GM03348 (cell line): ENCODE measurements at regions not wholly inside any gene's neighbourhood (a gene's known extent, or its start where the extent isn't known, plus 50 kb on each side); places are given as distances from the start of the nearest gene placed in this dataset.
"Not testable (repeated sequence)": the region's sequence is repeated elsewhere in the genome, so short reads cannot be mapped to it uniquely, and the experiment has no call there.

Experiments used
- DNase-seq: peaks from one replicate; pipeline ENCODE4 v3.0.0; 2012; ENCODE audit warnings: low spot score

DNA sequence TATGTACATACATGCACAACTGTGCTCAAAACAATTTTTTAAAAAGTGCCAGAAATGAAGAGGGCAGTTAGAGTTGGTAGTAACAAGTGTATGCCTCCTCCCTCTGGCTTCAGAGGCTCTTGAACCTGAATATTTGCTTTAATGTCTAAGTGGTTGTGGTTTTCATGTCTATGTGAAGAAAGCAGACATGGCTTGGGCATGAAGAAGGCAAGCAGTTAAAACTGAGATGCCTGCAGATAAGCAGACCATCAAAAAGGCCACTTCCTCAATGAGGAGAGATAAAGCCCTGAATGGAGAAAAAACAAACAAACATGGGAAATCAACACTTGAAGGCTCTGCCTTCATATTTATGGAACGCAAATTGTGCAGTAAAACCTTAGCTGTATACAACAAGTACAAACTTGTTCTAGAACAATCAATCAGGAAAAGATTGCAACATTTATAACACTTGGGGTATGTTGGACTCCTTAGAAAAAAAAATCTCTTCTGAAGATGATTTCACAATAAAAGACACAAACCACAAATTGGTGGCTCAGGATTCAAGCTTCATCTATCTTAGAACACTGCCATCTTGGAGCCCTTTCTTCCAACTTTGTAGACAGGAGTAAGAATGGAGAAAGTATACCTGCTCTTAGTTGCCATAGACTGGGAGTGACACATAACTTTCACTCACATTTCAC is 52.7 kb upstream of the PLA2G4A start:
- no peak for DNase-seq

DNA sequence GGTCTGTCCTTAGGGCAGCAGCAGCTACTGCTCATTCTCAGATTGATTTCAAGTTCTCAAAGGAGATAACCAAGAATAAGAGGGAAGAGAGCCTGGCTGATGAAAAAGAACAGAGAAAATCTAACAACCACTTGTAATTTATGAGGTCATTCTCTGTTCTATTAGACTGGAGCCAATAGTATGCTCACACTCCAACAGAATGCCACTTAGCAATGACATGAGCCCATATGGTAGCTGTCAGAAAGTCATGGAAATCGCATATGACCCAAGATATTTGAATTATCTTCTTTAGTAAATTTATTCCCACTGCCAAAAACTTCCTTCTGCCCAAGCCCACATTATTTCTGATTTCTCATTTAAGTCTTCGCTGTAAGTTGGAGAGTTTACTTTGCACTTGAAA is 53.7 kb upstream of the PLA2G4A start:
- DNase-seq: no peak

GRCh38 chr1:186772228-186772627 is 56.5 kb upstream of the PLA2G4A start:
- DNase-seq: no peak

- no peak for DNase-seq
Observed at GRCh38 chr1:186770421-186770820, 58.3 kb upstream of the PLA2G4A start.

DNA sequence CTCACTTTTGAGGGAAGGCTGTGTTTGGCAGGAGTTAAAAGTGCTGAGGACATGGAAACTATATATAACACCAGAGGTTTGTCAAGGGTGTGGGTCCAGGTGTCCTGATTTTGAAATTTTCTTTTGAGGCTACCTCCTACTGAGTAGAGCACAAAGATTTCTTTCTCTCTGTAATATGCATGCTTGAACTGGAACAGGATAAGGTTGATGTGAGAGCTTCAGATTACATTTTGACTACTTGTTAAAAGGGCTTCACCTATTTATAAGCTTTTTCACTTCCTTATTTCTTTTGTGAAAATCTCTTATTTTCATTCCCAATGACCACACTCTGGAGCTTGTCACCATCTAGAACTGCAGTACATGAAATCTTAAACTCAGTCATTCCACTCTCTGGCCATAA is 59.8 kb upstream of the PLA2G4A start:
- no peak for DNase-seq

DNA sequence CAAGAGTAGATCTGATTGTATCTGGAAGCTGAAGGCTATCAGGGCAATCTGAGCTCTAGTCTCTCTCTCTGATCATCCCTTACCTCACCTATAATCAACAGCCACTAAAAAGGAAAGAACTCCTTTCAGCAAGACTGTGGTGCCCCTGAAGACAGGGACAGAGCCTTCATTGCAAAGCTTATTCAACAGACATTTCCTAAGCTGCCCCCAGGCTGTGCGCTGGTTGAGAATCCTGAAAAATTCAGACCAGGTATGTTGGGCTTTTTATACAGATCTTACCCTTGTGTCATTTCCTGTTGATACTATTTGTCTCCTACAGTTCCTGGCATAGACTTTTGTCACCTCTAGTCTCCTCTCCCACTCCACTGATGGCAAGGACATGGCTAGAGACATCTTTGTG is 63.3 kb upstream of the PLA2G4A start:
- DNase-seq: no peak

GRCh38 chr1:186763107-186763506 is 65.6 kb upstream of the PLA2G4A start:
- DNase-seq: no peak

DNA sequence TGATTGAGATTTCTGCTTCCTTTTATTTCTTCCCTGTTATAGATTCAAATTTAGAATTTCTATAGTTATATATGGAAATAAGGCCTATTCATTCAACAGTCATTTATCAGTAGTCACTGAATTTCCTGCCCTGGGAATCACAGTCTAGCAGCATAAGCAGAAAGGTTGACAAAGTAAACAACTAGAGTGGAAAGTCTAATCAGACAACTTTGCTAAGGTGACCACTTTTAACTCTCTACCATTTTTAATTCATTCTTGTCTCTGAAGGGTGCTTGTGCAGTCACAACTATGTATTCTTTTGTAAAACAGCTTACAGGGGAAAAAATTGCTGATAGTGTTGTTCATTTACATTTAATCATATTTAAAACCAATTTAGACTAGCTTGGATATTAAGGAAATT is 66.1 kb upstream of the PLA2G4A start:
- DNase-seq: no peak

DNA sequence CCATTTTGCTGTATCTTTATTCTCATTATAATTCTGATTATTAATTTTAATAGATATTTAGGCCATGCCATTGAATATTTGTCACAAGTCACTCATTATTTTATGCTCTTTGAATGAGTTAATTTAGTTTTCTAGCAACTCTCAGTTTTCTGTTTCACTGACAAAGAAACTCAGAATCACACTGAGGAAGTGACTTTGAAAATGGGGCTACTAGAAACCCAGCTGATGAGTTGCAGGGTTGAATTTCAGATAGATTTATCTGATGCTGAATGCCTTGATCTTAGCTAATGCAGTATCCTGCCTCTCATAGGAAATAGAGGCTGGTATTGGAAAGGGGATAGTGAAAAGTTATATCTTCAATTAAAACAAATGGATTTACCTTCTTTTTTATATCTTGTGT is 67.4 kb upstream of the PLA2G4A start:
- no peak for DNase-seq

DNA sequence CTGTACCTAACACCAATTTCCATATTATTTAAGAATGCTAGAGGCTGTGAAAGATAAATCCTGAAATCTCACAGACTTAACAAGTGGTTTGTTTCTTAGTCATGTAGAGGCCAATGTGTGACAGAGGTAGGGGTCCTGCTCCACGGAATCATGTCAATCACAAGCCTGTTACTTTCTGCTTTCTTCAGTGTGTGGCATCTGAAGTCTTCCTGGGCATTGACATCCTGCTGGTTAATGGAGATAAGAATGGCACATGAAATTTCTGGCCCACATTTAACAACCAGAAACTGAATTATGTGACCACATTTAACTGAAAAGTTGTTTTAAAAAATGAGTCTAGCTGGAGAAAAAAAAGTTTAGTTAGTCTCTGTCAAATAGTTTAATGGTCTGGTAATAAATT is 68.3 kb upstream of the PLA2G4A start:
- DNase-seq: no peak

DNA sequence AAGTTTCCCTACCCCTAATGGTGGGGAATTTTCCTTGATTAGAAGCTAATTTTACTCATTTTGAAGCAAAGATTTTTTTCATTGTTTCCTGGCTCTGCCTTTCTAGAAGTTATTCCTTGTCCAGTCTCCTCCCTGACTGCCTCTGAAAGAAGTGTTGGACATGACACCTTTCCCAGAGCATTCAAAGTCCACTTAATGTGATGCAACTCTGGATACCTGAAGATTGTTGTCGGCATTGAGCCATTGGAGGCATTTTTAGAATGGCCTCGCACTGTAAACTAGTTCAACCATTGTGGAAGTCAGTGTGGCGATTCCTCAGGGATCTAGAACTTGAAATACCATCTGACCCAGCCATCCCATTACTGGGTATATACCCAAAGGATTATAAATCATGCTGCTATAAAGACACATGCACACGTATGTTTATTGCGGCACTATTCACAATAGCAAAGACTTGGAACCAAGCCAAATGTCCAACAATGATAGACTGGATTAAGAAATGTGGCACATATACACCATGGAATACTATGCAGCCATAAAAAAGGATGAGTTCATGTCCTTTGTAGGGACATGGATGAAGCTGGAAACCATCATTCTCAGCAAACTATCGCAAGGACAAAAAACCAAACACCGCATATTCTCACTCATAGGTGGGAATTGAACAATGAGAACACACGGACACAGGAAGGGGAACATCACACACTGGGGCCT is 69.7 kb upstream of the PLA2G4A start:
- DNase-seq: not testable (repeated sequence)

DNA sequence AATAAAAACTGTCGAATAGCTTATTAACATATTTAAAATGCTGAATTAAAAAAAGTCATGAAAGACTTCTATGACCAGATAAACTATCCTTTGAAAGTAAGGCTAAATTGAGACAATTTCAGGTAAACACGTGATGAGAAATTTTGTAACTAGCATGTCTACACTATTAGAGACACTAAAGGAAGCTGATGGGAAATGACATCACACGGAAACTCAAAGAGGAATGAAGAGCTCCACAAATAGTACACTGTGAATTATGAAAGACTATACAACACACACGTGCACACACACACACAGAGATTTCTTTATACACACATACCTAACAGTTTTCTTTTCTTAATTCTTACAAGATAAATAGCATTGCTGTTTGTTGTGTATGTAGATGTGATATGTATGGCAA is 70.9 kb upstream of the PLA2G4A start:
- no peak for DNase-seq

- no peak for DNase-seq
Observed at GRCh38 chr1:186754542-186755145, 74.1 kb upstream of the PLA2G4A start.

- no peak for DNase-seq
Observed at GRCh38 chr1:186753241-186753640, 73.0 kb upstream of the PTGS2 start.

DNA sequence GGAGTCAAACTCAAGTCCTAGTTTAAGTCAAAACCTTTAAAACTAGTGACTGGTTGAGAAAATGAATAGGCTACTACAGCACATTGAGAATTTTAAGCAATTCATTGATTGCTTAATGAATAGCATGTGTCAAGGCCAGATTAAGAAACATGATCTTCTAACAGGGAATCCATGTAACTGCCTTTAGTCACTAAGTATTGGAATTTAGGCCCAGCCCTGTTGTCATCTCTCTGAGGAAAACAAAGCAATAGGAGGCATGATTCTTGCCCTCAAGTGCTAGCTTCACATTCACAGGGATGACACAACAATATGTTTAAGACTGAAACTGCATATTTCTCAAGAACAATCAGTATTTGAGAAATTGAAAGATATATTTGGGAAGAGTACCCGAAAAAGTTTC is 70.0 kb upstream of the PTGS2 start:
- DNase-seq: peak; percentile 18

GRCh38 chr1:186749820-186750219 is 69.6 kb upstream of the PTGS2 start:
- no peak for DNase-seq

GRCh38 chr1:186747661-186748060 is 67.4 kb upstream of the PTGS2 start:
- no peak for DNase-seq

- no peak for DNase-seq
Observed at GRCh38 chr1:186745531-186746146, 65.4 kb upstream of the PTGS2 start.

DNA sequence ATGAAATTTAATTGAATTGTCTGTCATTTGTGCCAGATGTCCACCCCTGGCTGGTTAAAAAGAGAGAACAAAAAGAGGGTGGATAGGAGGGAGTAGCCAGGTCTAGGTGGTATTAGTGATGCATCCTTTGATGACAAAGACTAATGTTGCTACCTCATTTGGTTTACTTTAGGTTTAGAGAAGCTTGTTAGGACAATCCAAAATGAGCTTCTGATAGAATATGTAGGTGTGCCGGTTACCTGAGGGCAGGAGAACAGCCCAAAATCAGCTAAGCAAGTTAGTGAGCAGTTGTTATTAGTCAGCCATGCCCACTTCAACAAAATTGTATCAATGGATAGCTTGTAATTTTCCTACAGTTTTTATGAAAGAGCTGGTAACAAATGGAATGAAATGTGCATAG is 61.4 kb upstream of the PTGS2 start:
- no peak for DNase-seq

- no peak for DNase-seq
Observed at GRCh38 chr1:186740324-186740723, 60.1 kb upstream of the PTGS2 start.

- DNase-seq: no peak
Observed at GRCh38 chr1:186739515-186739914, 59.3 kb upstream of the PTGS2 start.

GRCh38 chr1:186738926-186739325 is 58.7 kb upstream of the PTGS2 start:
- DNase-seq: no peak
